DOHH2 (cell line): ENCODE measurements at regions not wholly inside any gene's neighbourhood (a gene's known extent, or its start where the extent isn't known, plus 50 kb on each side); places are given as distances from the start of the nearest gene placed in this dataset.

Experiments
- EZH2phosphoT487 ChIP-seq: fragments of 200-600 bp; sonication (generic); IDR thresholded peaks from 2 replicates; pipeline ENCODE4 v1.6.1; 2017; ENCODE audit warnings: borderline replicate concordance, mild to moderate bottlenecking, antibody characterized with exemption, low read length, moderate library complexity, mixed read lengths
- TF ChIP-seq, protein P1 (sequence below): fragments of 200-600 bp; sonication (generic); IDR thresholded peaks from one replicate; pipeline ENCODE4 v1.5.1; 2014; ENCODE audit warnings: antibody characterized with exemption, mild to moderate bottlenecking, low read depth, low read length; ENCODE audit not compliant: poor library complexity, severe bottlenecking

DNA sequence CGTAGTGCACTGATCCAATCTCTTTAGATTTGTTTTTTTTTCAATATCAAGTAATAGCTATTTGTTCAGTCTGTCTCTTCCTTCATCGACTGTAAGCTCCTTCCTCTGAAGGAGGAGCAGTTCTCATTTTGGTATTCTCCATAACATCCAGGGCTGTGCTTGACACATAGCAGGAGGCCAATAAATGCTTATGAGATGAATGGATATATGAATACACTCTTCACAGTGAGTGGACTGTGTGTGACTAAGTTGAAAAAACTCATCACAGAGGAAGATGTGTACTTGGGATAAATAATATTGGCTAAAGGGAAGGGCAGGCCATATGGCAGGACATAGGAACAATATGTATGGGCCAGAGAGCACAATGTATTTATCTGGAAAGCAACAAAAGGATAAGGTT is 205.3 kb upstream of the PRICKLE1 start:
- no peak for TF ChIP-seq EZH2phosphoT487
- TF ChIP-seq, protein P1, sequence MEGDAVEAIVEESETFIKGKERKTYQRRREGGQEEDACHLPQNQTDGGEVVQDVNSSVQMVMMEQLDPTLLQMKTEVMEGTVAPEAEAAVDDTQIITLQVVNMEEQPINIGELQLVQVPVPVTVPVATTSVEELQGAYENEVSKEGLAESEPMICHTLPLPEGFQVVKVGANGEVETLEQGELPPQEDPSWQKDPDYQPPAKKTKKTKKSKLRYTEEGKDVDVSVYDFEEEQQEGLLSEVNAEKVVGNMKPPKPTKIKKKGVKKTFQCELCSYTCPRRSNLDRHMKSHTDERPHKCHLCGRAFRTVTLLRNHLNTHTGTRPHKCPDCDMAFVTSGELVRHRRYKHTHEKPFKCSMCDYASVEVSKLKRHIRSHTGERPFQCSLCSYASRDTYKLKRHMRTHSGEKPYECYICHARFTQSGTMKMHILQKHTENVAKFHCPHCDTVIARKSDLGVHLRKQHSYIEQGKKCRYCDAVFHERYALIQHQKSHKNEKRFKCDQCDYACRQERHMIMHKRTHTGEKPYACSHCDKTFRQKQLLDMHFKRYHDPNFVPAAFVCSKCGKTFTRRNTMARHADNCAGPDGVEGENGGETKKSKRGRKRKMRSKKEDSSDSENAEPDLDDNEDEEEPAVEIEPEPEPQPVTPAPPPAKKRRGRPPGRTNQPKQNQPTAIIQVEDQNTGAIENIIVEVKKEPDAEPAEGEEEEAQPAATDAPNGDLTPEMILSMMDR = no peak
